HG02763 (cell line): ENCODE measurements at regions not wholly inside any gene's neighbourhood (a gene's known extent, or its start where the extent isn't known, plus 50 kb on each side); places are given as distances from the start of the nearest gene placed in this dataset.
"Not testable (repeated sequence)": the region's sequence is repeated elsewhere in the genome, so short reads cannot be mapped to it uniquely, and the experiment has no call there.

Source experiments
- ATAC-seq: cut with Tn5 transposase; IDR thresholded peaks from one replicate; pipeline ENCODE4 v1.9.1; 2021; ENCODE audit warnings: mild to moderate bottlenecking, moderate library complexity; ENCODE audit not compliant: unreplicated experiment

DNA sequence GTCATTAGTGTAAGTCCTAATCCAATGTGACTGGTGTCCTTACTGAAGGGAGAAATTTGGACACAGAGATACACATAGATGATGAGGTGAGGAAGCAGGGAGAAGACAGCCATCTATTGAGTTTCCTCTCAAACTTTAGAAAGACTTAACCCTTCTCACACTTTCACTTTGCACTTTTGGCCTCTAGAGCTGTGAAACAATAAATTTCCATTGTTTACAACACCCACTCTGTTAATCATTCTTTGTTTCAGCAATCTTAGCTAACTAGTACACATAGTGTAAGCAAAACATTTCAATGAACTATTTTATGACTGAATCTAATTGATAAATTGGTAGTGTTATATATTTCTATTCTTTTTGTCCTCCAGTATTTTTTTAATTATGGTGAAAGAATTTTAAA, 1092.8 kb upstream of the POT1 start:
- ATAC-seq, result no peak

DNA sequence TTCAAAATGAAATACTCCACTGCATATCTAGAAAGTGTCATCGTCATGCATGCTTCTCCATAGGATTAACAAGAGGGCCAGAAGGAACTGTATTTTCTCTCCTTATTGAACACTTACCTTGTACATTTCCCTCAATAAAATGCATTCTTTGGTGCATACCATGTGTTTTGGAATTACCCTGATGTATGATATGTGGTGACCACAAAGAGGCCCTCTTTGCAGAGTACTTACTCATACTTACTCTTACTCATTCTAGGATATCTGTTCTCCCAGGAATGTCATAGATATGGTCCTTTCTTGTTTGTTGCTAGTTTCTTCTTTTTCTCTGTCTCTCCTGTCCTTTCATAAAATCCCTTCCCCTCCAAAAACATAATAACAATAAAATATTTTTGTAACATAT, 1087.1 kb upstream of the POT1 start:
- ATAC-seq, result no peak

DNA sequence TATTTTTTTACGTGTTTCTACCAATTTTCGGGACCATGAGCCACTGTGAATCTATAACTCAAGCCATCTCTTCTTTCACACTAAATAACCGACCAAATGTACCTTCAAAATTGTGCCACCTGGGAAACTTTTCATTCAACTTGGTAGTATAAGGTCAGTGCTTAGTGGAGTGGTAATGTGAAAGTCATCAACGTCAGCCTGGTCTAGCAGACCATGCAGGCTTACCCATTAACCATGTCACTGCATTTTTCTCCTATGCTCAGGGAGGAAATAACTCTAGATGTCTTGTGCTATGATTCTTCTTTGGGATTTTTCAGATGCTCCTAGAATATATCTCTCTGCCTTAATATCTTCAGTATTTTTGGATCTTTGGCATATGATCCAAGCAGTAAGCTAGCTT, 1075.4 kb upstream of the POT1 start:
- no peak for ATAC-seq

DNA sequence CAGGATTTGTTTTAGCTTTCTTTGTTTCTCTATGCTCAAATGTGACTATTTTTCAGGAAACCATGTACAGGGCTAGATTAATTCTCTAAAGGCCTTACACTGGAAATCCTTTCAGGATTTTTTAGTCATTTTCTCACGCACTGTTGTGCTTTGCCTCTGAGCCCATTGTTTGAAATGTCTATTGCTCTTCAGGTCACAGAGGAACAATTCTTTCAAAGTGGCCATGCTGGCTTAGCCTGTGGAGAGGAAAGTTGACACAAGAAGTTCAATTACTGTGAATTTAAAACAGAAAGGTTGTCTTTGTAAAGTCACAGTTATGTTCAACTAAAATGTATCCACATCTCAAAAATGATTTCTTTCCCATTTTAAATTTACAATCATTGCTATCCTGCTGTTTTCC, 1071.7 kb upstream of the POT1 start:
- no peak for ATAC-seq

DNA sequence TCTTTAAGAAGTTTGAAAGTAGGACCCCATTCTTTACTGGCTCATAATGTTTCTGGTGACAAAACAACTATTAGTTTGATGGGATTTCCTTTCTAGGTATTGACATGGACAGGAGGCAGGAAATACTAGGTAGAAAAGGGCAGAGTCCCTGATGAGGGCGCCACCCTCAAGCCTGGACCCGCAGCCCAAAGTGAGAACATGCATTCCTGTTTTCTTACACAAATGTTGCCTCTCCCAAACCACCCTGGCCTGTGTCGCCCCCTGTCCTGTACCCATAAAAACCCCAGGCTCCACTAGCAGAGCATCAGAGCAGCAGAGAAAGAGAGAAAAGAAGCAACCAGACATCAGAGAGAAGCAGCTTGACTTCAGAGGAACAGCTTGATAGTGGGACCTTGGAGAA, 1055.2 kb upstream of the POT1 start:
- no peak for ATAC-seq

DNA sequence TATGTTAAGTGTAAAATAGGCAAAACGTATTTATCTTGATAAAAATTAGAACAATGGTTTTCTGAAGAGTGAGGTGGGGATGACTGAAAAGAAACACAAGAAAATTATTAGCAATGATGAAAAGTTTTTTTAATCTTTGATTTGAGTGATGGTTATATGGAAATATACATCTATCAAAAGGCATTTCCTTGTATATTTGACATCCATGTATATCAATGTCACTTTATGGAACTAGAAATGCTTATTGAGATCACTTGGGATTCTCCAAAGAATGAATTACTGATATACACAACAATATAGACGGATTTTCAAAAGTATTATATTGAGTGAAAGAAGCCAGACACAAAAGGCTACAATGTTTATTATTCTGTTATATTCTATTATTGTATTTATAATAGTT, 1042.0 kb upstream of the POT1 start:
- no peak for ATAC-seq

DNA sequence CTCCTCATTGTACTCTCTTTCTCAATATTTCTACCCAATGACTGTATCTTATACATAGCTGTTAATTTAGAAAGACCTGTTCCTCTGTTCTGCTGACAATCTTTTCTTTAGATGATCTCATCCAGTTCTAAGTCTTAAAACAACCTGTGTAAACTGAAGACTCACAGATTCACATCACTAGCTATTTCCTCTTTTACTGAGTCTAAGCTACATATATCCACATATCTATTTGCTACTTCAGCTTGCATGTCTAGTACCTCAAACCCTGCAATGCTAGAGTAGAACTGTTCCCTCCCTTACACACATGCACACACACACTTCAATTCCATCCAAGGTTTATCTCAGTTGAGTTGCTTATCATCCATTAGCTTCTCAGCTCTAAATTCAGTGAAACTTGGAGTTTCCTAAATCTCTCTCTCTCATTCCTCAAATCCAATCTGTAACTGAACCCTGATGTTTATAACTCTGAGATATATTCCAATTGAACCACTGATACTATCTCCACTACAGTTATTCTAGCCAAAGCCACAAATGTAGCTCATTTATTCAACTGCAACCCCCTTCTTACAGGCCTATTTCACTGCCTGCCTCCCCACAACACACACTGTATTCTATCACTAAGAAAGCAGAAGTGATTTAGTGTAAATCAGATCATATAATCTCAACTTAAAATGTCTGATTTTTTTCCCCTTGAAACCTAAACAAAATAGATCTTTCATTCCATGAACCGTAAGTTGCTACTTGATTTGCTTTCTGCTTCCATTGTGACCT, 1036.8 kb upstream of the POT1 start:
- ATAC-seq, result no peak

DNA sequence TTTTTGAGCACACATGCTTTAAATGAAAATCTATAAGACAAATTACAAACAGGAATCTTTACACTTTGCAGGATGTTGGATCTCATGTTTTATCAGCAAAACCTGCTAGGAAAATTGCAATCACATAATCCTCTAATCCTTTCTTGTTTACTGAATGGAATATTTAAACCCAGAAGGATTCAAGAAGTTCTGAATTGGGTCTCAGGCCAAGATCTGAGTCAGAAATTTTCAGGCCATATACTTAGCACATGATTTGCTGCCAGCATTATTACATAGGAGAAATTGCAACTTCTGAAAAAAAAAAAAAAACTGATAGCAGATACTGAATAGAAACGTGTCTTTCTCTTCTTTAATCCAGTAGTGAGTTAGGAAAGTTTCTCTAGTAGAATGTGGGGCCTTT, 1005.3 kb upstream of the POT1 start:
- no peak for ATAC-seq

DNA sequence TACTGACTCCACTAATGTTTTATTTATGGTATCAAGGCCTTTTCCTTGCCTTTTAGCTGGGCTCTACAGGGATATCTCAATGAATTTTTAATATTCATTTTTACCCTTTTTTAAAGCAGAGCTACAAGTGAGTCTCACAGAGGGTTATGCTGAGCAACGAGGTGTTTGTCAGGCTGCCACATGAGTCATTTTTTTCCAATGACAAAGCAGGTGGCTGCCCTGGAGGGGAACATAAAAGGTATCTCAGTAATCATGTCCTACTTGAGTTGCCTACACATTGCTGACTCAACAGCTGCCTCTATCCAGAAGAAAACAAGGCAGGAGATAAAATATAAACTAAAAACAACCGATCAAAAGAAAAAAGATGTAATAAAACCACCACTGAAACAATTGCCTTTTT, 1004.9 kb upstream of the POT1 start:
- no peak for ATAC-seq

DNA sequence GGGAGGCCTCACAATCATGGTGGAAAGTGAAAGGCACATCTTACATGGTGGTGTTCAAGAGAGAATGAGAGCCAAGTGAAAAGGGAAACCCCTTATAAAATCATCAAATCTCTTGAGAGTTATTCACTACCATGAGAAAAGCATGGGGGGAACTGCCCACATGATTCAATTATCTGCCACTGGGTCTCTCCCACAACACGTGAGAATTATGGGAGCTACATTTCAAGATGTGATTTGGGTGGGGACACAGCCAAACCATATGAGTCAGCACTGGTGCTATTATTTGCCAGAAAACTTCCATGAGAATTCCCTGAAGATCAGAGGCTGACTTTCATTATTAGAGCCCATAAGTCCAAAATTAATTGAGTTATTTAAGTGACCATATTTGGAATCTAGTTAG, 1001.2 kb upstream of the POT1 start:
- ATAC-seq, result no peak

DNA sequence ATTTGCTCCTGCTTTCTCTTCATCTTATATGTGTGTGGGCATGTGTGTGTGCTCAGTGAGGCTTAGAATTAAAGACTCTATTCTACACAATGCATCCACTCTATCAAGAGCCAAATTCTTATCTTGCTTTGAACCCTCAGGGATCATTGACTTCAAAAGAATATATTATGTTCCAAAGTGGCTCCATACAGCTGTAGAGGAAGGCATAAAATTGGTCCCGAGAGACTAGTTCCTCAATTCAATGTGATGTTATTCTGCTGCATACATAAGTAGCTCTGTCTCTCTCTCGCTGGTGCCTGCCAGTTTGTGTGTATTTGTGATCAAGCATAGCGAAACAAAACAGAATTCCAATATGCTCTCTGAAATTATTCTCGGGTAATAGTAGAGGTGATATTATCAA, 997.9 kb upstream of the POT1 start:
- ATAC-seq, result no peak

DNA sequence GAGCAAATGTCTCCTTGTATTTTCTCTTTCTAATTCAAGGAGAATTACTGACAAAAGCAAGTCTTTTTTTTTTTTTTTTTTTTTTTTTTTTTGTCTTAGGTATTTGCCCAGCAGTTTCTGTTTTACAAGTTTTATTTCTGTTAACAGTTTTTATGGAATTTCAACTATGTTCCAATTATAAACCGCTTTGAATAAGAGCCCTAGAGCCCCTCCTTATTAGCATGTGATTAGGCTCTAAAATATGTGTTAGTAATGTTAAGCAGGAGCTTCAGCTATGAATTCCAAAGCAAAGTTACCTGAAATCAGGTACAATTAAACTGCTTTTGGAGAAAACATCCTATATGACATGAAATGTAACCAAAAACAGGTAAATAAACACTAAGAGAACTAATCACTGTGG, 997.0 kb upstream of the POT1 start:
- ATAC-seq, result no peak

DNA sequence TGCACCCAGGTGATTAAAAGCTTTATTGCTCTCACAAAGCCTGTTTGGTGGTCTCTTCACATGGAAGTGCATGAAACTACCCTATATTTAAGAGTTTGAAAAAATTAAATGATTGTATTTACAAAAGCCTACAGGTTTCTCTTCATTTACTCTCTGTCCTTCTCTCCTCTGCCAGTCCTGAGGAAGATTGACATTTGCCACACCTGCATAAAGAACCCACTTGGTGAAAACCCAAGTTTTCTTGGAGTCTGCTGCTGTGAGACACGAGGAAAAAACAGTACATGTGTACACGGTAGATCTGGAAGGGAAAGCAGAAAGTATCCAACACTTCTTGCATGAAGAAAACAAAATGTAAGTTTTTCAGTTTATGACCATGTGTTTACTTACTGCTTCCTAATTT, 994.4 kb upstream of the POT1 start:
- ATAC-seq, result no peak

DNA sequence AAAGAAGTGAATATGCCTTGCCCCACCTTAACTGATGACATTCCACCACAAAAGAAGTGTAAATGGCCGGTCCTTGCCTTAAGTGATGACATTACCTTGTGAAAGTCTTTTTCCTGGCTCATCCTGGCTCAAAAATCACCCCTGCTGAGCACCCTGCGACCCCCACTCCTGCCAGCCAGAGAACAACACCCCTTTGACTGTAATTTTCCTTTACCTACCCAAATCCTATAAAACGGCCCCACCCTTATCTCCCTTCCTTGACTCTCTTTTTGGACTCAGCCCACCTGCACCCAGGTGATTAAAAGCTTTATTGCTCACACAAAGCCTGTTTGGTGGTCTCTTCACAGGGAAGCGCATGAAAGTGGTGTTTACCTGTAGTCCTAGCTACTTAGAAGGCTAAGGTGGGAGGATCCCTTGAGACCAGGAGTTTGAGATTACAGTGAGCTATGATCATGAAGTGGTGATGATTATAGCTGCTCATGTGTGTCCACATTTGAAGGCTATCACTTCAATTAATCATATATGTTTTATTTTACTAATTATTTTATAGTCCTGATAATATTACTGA, 985.8 kb upstream of the POT1 start:
- not testable (repeated sequence) for ATAC-seq

DNA sequence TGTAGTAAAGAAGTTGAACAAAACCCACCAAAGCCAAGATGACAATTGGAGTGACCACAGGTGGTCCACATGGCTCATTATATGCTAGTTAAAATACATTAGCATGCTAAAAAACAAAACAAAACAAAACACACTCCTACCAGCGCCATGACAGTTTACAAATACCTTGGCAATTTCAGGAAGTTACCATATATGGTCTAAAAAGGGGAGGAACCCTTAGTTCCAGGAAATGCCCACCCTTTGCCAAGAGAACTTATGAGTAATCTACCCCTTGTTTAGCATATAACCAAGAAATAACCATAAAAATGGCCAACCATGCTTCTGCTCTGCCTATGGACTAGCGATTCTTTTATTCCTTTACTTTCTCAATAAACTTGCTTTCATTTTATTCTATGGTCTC, 979.1 kb upstream of the POT1 start:
- no peak for ATAC-seq

DNA sequence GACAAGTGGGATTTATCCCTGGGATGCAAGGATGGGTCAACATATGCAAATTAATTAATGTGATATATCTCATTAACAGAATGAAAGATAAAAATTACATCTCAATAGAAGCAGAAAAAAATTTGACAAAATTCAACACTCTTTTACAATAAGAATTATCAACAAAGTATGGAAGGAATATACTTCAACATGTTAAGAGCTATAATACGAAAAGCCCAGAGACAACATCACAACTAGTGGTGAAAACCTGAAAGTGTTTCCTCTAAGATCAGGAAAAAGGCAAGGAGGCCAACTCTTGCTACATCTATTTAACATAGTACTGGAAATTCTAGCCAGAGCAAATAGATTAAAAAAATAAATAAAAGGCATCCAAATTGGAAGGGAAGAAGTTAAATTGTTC, 970.0 kb upstream of the POT1 start:
- ATAC-seq, result no peak

DNA sequence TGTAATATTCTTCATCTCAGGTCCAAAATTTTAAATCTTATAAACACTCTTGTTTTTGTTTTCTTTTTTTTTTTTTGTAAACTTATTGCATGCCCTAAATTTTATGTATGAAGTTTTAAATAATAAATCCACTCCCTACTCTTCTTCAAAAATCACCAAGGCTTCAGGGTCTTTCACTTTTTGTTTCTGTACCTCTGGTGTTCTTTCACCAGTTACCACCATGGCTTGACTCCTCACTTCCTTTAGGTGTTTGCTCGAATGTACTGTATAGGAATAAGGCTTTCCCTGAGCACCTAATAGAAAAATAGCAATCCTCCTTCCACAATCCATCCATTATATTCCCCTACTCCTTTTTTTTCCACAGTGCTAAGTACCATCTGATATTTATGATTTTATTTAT, 962.8 kb upstream of the POT1 start:
- ATAC-seq, result no peak

DNA sequence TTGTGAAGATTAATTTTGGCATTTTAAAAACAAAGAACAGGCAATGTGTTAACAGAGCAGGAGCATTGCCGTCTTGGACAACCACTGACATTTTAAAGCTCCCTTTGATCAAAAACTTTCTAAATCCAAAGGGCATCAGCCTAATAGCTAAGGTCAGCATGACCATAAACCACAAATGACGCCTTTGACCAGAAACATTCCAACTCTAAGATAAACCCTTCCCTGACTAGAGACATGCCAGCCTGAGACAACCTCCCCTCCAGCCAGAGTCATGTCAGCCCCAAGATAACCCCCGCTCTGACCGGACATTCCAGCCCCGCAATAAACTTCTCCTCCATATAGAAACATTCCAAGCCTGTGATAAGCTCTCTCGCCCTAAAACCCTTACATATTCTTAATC, 949.4 kb upstream of the POT1 start:
- no peak for ATAC-seq

DNA sequence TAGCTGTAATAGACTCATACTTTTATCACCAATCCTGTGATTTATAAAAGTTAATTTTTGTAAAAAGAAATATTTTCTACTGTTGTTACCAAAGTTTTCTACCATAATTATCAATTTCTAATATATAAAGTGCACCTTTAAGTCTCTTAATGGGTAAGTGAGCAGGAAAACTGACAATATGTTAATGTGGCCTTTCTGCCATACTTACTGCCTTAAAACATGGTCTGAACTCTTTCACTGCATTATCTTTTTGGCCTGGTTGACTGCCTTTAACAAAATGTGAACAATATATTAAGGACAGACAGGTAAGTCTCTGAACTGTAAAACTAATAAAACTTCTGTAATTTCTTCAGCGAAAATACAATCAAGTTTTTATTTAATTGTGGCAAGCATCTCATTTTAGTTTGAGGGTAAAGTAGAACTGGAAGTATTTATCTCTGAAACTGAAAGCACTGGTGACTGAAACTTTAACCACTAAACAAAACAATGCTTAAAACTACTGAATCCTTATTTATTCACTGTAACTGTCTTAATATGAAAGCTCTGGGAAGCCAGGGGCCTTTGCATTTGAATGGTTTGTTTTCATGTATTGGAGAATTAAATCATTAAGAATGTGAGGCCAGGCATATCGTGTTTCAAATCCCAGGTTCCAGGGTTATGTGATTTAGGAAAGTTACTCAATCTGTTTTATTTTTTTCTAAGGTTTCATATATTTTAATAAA, 948.8 kb upstream of the POT1 start:
- ATAC-seq, result no peak

DNA sequence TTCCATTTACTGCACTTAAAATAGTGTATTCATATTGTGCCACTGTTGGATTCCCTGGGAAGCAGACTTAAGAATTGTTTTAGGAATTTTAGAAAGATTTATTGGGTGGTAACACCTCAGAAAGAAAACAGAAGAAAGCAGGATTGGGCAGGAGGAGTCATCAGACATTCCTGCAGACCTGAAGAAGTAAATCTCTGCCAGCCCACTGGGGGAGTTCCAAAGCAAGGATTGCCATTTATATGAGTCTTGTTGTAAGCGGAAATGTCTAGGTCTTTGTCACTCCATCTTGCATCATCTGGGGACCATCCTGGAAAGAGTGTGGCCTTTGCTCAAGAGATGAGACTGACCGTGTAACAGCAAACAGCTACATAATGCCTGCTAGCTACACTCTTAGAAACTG, 947.6 kb upstream of the POT1 start:
- no peak for ATAC-seq

DNA sequence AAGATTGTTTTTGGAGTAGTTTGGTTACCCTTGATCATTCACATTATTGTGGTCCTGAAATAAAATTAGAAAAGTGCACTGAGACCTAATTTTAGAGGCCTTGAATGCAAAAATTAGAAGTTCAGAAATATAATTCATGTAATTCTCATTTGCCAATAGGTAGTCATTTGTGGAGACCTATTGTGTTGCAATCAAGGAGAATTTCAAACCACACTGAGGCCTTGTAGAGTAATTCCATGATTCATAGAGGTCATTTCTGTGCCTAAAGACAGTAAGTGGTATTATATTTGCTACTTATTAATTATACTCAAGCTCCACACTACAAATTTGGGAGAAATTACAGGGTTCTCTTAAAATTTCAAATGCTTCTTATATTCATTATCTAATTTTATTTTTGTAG, 946.8 kb upstream of the POT1 start:
- ATAC-seq, result no peak

DNA sequence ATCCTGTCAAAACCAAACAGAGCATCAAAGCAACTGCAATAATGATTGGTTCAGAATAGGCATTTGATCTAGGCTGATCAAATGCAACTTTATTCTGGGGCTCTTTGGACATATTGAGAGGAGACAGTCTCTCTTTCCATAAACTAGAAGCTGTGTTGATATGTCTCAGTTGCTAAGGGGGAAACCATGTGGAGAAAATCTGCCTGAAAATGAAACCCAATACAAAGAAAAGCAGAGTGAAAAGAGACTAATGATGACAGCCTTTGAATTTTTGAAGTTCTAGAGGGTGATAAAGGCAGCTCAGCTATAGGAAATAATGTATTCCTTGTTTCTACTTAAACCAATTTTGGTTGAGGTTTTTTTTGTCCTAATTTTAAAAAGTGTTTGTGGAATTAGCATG, 941.8 kb upstream of the POT1 start:
- no peak for ATAC-seq
